NCI-H446 treated with DMSO at 0.1 percent for 48 hours (cell line): ENCODE measurements at regions not wholly inside any gene's neighbourhood (a gene's known extent, or its start where the extent isn't known, plus 50 kb on each side); places are given as distances from the start of the nearest gene placed in this dataset.
"Not testable (repeated sequence)": the region's sequence is repeated elsewhere in the genome, so short reads cannot be mapped to it uniquely, and the experiment has no call there.

Source experiments
- DNase-seq: peaks from one replicate; lab custom pipeline; 2025; lab: John Stamatoyannopoulos, UW

DNA sequence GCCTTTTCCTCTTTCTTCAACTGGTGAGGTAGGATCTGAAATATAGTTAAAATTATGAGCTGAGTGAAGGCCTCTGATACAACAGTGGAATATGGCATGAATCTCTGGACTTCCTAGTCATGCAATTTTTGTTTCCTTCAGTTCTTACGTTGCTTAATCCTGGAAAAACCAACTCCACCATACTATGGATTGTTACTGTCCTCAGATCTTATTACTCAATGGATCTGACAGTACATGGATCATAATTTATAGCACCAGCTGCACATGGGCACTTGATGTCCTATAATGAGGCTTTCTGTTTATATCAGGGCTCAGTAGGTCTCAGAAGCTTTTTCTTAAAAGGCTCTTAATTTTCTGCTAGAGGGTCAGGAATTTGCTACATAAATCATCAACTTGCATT lies 1341.0 kb upstream of the EYS start:
- no peak for DNase-seq

DNA sequence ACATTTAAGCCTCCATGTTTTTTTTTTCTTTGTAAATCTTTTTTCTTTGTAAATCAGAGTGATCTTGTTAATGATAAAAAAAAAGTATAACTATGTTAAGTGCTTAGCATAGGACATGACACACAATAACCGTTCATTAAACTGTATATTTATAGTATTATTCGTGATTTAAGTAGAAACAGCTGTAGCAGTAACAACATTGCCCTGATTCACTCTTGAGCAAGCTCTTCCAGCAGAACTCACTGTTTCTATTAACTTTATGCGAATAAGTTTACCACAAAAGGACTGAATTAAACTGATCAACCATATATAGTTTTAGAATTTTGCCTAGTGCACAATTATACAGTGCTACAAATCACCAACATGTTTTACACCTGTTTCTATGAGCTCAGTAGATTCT lies 1338.0 kb upstream of the EYS start:
- DNase-seq: no peak

DNA sequence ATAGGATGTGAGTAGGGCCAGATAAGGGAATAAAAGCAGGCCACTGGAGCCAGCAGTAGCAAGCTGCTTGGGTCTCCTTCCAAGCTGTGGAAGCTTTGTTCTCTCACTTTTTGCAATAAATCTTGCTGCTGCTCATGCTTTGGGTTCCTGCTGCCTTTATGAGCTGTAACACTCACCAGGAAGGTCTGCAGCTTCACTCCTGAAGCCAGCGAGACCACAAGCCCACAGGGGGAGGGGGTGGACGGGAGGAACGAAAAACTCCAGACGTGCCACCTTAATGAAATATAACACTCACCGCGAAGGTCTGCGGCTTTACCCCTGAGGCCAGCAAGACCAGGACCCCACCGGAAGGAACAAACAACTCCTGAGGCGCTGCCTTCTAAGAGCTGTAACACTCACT lies 1324.4 kb upstream of the EYS start:
- no peak for DNase-seq

DNA sequence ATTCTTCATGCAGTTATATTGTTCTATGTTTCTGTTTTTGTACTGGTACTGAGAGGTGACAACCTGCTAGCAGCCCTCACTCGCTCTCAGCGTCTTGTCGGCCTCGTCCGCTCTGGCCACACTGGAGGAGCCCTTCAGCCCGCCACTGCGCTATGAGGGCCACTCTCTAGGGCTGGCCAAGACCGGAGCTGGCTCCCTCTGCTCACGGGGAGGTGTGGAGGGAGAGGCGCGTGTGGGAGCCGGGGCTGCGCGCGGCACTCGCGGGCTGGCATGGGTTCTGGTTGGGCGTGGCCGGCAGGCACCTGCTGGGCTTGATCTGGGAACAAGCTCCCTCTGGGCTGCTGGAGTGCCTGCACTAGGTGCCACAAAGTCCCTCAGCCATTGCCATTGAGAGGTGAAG lies 1323.8 kb upstream of the EYS start:
- DNase-seq: no peak

DNA sequence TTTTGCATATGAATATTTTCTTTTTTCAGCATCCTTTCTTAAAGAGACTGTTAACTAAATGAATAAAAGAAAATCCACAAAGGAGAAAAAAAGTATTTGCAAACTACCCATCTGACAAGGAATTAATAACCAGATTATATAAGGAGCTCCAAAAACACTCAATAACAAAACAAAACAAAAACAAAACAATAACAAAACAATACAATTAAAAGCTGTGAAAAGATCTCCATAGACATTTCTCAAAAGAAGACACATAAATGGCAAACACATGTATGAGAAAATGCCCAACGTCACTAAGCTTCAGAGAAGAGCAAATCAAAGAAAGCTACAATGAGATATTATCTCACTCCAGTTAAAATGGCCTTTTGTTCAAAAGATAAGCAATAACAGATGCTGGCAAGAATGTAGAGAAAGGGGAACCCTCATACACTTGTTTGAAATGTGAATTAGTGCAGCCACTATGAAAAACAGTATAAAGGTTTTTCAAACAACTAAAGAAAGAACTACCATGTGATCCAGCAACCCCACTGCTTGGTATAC lies 1310.0 kb upstream of the EYS start:
- no peak for DNase-seq

DNA sequence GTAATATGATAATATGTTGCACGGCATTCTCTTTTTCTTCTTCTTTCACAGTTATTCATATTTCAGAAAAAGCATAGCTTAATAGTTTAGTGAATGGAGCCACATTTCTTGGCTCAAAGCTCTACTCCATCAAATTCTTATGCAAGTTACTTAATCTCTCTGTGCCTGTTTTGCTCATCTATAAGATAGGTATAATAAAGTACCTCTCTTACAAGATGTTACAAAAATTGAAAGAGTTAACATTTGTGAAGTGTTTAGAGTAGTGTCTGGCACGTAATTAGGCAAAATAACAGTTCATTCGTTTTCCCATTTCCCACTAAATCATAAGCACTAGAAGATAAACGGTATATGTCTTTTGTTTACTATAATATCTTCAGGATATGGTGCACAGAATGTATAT lies 1304.4 kb upstream of the EYS start:
- no peak for DNase-seq

DNA sequence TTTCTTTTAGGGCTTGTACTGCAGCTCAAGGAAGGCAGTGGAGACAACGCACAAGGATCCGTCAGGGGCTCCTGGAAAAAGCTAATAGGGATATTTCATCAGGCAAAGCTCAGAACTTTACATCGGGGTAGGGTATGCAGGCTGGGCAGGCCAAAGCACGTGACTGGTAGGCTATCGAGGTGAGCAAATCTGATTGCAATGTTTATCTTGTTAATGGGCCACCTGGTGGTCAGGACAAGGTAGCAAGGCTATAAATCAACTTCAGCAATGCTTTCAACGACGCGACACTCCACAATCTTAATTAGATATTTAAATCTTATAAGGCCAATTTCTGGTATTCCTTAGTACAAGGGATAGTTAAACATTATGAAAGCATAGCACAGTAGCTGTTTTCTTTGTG lies 1302.8 kb upstream of the EYS start:
- DNase-seq: no peak

DNA sequence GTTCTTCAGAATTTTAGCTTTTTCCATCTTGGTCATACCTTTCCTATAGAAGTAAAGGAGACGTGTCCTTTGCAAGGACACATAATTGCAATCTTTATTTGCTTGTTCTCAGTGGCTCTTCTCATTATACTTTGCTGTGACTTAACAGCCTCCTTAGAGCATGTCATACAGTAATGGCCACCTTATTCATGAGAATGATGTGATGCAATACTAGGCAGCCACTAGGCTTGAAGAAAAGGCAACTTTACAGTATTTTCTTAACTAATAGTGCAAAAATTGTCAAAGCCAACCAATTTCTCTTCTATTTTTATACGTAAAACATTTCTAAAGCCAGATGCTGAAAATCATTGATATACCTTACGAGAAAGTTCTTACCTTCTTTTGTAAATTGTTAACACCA lies 1296.8 kb upstream of the EYS start:
- no peak for DNase-seq

DNA sequence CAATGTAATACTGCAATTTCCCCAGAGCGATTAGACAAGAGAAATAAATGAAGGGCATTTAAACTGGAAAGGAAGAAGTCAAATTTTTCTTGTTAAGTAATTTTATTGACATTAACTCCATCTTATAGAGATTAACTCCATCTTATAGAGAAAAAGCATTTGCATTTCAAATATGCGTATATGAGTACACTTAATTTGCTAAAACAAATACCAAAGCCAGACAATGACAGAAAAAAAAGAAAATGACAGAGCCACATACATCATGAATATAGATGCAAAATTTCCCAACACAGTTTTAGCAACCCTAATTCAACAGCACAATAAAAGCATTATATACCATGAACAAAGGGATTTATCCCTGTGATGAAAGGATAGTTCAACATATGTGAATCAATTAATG lies 1293.1 kb upstream of the EYS start:
- no peak for DNase-seq

DNA sequence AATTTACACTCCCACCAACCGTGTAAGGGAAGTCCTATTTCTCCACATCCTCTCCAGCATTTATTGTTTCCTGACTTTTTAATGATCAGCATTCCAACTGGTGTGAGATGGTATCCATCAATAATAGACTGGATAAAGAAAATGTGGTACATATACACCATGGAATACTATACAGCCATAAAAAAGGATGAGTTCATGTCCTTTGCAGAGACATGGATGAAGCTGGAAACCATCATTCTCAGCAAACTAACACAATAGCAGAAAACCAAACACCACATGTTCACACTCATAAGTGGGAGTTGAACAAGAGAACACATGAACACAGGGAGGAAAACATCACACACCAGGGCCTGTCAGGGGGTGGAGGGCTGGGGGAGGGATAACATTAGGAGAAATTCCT lies 1290.6 kb upstream of the EYS start:
- DNase-seq: not testable (repeated sequence)

DNA sequence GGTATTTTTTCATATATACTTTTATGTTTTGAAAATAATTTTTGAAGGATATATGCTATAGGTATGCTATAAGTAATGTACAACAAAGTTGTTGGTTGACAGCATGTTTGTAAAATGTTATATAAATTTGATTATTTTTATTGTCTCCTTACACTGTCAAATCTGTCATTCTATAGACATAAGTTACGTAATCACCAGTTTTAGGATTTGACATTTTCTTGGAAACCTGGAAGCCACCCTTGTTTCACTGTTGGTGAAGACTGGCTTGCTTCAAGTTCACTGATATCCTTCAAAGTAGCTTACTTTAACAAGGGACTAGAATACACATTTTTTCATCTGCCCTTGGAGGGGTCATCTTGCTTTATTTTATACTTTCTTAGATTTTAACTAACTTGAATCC lies 1288.6 kb upstream of the EYS start:
- no peak for DNase-seq

DNA sequence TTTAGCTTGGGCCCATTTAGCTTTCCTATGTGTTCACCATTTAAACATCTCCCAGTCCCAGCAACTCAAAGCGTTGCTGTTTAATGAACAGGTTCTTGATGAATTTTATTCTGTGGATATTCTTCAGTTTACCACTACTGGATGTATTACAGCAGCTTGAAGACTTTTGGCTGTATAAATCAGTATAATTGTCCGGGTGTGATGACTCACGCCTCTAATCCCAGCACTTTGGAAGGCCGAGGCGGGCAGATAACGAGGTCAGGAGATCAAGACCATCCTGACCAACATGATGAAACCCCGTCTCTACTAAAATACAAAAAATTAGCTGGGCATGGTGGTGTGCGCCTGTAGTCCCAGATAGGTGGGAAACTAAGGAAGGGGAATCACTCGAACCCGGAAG lies 1286.7 kb upstream of the EYS start:
- not testable (repeated sequence) for DNase-seq

DNA sequence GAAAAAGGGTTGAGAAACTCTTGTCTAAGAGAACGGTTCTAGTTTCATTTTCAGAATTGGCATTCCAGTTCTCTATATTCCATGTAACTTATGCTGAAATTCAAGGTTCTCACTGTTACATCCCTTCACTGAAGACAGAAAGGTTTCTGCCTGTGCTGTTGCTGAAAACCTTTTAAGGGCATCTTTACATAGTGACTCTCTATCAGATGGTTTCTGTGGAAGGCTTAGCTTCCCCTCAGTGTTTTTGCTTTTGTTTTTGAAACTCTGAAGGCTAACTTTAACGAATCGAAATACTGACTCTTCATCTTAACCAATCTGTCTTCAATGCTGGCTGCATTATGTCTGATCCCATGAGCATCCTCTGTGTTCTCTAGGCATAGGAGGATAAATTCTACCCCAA lies 1286.2 kb upstream of the EYS start:
- no peak for DNase-seq

DNA sequence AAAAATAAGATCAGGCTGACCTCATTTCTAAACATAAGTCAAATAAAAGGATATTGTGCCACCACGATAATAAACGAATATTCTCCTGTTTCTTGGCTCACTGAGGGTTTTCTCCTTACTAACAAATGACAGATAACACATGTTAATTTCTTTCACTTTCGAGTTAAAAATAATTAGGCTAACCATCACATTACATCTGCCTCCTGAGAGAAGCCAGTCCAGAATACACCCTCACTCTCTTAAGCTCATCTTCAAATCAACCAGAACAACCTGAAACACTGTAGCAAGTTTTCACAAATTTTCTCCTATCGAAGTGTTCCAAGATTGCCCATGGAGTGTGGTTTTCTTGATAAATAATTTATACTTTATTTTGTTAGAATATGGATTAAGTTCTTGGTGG lies 1285.6 kb upstream of the EYS start:
- DNase-seq: no peak

DNA sequence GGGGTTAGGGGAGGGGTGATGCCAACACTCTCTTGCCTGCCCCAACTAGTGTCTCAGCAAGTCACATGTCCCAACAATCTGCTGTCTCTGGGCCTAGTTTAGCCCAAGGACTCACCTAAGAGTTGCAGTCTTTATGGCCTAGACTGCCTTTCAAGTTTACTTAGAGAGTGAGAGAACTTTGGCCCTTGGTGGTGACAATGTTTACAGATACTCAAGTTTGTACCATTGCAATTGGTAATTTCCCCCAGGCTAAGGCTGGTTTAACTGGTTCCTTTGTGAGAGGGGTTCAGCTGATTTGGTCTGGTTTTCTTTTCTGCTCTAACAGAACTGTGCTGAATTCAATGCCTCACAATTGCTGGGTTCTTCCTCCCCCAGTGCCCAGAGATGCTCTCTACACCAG lies 1279.9 kb upstream of the EYS start:
- no peak for DNase-seq

DNA sequence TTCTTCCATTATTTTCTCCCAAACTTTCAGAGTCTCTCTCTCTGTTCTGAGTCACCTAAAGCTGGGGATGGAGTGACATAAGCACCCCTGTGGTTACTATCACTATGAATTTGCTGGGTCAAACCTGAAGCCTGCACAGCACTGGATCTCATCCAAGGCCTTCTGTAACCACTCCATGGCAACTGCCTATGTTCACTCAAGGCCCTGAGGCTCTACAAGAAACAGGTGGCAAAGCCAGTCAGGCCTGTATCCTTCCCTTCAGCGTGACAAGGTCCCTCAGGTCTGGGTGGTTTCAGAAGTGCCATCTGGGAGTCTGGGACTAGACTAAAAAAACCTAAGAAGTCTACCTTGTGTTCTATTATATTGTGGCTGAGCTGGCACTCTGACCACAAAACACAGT lies 1278.8 kb upstream of the EYS start:
- DNase-seq: no peak

DNA sequence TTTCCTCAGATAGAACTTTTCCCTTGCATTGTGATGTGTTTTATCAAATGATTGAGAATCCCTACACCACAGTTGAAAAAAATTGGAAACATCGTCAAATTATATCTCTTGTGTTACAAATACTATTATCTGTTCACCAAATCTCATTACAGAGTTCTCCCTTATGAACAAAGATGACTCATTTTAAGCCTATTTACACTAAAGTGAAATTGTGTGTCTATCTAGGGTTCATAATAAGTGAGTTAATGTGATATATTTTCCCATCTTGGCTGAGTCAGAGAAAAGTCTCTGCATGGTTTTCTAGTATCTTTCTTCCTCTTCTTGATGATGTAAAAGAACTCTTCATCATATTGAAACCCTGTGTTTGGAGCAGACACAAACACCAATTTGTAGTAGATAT lies 1263.3 kb upstream of the EYS start:
- DNase-seq: no peak

DNA sequence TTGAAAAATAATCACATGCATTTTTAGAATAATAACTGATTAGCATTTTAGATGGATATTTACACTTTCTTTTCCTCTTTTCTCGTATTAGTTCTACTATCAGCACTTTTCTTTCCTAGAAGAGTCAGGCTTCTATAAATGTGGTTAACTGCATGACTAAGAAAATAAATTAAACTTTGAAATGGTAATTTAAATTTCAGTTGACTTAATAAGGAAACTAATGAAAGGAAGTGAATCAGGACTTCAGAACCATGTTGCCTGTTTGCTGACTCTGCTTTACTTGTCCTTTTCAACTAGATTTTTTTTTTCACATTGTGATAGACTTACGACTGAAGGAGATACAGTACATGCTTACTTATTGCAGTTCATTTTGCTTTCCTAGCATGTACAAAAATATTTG lies 1258.2 kb upstream of the EYS start:
- DNase-seq: no peak

DNA sequence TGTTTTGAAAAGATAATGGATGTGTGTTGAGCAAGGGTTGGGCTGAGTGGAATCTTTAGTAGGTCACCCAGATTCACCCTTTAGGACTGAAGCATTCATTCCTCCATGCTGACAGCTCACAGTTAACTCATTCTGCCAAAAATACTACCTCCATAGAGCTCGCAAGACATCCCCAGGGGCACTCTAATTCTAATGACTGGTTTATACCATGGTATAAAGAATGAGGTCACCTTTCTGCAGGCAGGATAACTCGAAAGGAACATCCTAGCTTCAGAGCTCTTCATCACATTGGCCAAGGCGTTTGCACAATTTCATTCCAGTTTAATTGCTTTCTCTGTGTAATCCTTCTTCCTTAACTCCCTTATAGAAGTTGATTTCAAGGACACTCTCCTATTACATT lies 1257.2 kb upstream of the EYS start:
- DNase-seq: no peak

DNA sequence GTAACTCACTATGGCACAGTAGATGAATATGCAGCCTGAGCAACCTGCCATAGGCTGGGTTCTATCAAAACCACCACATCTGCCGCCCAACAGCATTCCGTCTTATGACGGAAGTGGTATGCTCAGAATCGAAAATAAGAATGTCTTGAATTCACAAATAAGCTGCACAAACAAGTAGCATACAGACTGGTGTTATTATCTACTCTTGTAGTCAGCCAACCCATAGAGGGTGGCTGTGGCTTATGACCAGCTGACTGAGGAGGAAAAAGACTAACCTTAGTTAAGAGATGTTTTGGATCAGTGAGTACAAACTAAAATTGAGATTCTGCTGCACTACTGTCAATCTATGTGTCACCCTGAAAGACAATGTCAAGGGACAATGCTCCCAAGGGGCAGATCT lies 1255.1 kb upstream of the EYS start:
- DNase-seq: no peak

DNA sequence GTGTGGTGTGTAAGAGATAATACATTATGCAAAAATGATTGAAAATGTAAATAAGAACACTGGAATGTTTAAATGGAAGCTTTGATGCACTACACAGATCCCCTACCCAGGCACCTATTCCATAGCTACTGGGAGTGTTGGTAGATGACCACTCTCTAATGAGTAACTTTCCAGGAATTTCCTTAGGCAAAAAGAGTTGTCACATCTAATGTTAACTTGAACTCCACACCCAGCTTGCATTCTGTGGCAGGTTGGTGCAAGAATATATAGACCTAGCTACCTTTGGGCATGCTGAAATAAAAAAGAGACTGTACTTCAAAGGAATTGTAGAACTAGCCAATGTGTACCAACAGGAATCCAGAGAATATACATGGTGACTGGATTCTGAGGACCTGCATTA lies 1254.2 kb upstream of the EYS start:
- DNase-seq: no peak

DNA sequence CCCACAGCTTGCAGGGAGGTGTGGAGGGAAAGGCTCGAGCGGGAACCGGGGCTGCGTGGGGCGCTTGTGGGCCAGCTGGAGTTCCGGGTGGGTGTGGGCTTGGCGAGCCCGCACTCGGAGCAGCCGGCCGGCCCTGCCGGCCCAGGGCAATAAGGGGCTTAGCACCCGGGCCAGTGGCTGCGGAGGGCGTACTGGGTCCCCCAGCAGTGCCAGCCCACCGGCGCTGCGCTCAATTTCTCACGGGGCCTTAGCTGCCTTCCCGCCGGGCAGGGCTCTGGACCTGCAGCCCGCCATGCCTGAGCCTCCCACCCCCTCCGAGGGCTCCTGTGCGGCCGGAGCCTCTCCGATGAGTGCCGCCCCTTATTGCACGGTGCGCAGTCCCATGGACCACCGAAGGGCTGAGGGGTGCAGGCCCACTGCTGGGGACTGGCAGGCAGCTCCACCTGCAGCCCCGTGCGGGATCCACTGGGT lies 1242.2 kb upstream of the EYS start:
- no peak for DNase-seq

DNA sequence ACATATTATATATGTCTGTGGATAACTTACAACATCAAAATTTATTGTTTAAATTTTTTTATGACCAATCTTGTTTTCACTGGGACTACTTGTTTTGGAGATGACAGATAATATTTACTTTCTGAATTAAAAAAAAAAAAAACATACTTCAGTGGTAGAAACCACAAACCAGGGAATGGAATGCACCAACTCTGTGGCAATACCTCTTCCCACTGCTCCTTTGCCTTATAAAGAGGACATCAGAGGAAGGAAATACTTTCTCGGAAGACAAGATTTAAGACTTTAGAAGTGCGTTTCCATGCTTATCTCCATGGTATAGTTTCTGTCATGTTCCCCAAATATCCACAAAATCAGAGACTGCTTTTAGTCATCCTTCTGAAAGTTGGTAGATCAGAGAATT lies 1241.1 kb upstream of the EYS start:
- DNase-seq: no peak

DNA sequence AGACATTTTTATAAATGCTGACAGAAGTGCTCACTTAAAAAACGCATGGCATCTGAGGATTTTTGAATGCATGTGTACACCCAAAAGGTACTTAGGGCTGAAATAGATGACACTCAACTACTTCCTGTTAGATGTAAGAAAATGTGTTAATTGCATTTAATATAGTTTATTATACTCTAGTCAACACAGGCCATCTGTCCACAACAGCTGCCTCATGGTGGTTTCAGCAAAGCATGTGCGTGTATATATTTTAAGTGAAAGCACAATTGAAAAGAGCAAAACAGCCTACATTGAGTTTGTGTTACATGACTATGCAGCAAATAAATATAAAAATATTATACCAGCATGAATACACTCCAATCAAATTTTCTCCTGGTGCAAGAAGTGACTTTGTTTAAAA lies 1233.0 kb upstream of the EYS start:
- peak; percentile 8 for DNase-seq

DNA sequence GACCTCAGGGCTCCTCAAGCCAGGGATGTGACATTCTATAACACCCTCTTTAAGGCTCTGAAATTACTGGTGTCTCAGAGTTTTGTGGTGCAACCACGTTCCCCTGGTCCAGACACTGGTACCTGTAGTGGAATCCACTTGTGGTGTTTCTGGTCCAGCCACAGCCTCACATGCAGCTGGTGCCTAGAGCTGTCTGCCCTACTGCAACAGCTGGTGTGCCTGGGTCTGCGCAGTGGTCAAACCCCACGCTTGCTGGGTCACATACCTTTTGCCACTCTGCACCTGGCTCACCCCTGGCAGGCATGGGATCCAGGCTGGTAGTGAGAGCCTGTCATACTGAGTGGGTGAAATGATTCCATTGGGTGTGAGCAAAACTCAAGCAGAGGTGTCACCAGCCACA lies 1230.2 kb upstream of the EYS start:
- DNase-seq: no peak
